ENCODE measurements at regions not wholly inside any gene's neighbourhood (a gene's known extent, or its start where the extent isn't known, plus 50 kb on each side); places are given as distances from the start of the nearest gene placed in this dataset.

DNA sequence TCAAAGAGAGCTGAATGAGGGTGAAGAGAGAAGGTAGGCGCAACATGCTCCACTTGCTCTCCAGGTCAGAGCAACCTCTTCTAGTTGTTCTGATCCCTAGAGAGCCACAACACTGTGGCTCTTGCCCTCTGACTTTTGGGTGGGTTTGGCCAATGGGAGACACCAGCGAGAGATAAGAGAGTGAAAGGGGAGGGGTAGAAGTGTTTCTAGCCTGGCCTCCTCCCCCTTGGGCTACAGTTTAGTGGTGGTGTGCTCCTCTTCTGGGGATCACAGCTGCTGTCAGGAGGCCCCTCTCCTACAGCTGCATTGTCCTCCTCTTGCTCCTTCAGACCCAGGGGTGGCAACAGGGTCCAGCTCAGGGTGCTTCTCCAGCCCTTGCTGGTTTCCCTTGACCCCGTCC, 454.8 kb downstream of the FUT8 start:
- Mint-ChIP-seq H3K36me3 (ENCODE audit: low read depth) (no peaks in the 10 kb centered on the region), H3K4me1 (ENCODE audit: low read depth) (no peaks in the 10 kb centered on the region), H3K4me3 (no peak overlapping the region), H3K27me3 (ENCODE audit: insufficient read depth) (peaks cover 2% of the 10 kb centered on the region; the same call in 1 of the 2 replicates), H3K9me3 (no peaks in the 10 kb centered on the region), H3K27ac (no peak overlapping the region)
- no peak for DNase-seq
- TF ChIP-seq, protein P1, sequence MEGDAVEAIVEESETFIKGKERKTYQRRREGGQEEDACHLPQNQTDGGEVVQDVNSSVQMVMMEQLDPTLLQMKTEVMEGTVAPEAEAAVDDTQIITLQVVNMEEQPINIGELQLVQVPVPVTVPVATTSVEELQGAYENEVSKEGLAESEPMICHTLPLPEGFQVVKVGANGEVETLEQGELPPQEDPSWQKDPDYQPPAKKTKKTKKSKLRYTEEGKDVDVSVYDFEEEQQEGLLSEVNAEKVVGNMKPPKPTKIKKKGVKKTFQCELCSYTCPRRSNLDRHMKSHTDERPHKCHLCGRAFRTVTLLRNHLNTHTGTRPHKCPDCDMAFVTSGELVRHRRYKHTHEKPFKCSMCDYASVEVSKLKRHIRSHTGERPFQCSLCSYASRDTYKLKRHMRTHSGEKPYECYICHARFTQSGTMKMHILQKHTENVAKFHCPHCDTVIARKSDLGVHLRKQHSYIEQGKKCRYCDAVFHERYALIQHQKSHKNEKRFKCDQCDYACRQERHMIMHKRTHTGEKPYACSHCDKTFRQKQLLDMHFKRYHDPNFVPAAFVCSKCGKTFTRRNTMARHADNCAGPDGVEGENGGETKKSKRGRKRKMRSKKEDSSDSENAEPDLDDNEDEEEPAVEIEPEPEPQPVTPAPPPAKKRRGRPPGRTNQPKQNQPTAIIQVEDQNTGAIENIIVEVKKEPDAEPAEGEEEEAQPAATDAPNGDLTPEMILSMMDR (IDR thresholded peaks at IDR 0.05) = no peak

DNA sequence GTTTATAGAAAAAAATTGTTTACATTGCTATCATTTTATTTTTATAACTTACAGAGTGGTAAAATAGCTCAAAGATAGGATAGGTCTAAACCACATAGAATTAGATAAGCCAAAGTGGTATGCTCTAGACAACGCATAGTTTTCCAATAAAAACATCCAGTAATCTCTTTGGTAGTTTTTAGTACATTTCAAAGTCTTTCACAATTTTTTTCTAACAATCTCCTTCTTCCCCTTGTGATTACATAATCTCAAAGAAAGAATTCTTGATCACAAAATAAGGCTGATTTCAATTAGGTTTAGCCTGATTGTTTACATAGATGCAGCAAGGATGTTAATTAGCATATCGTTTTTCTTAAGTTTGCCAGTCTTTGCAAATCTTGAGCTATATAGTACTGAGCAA, 460.0 kb downstream of the FUT8 start:
- H3K4me1 Mint-ChIP-seq (ENCODE audit: low read depth) = no peaks in the 10 kb centered on the region
- DNase-seq = no peak
- no peaks in the 10 kb centered on the region for H3K9me3 Mint-ChIP-seq
- no peaks in the 10 kb centered on the region for H3K36me3 Mint-ChIP-seq (ENCODE audit: low read depth)
- no peak overlapping the region for H3K4me3 Mint-ChIP-seq
- H3K27me3 Mint-ChIP-seq (ENCODE audit: insufficient read depth) = no peaks in the 10 kb centered on the region
- no peak overlapping the region for H3K27ac Mint-ChIP-seq
- TF ChIP-seq, protein P1 (IDR thresholded peaks at IDR 0.05) = no peak

DNA sequence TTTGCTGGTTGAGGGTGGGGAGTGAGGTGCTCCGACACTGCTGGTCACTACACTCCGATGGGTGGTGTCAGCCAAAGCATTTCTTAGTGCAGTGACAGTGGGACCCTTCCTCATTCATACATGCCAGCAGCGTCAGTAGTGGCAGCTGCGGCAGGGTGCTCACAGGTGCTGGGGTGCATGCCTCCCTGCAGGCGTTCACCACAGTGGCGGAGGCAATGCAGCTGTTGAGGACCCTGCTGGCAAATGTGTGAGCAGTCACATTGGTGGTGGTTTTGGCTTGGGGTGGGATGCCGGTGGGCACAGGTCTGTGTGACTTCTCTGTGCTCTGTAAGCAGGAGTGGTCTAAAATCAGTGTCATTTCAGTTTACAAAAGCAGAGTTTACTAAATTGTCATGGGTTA, 464.6 kb downstream of the FUT8 start:
- H3K27ac Mint-ChIP-seq = no peak overlapping the region
- no peaks in the 10 kb centered on the region for H3K27me3 Mint-ChIP-seq (ENCODE audit: insufficient read depth)
- TF ChIP-seq, protein P1 (IDR thresholded peaks at IDR 0.05) = no peak
- peaks cover 12% of the 10 kb centered on the region for H3K4me1 Mint-ChIP-seq (ENCODE audit: low read depth)
- DNase-seq = no peak
- no peaks in the 10 kb centered on the region for H3K9me3 Mint-ChIP-seq
- H3K4me3 Mint-ChIP-seq = no peak overlapping the region
- no peaks in the 10 kb centered on the region for H3K36me3 Mint-ChIP-seq (ENCODE audit: low read depth)

DNA sequence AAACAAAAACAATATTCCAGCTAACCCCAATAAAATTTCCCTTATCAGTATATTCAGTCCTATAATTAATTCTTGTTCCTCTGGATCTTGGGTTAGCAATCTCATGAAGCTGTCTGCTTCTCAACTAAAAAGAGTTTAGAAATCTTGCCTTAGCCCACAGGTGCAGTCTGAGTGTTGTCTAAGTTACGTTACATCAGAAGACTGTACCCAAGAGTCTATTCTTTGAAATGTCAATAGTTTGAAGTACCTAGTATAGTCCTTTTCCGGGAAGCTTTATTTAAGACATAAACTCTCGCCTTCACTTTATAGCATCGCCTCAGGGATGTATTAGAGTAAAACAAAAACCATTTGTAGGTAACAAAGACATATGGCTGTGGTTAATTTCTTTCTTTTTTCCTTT, 465.1 kb downstream of the FUT8 start:
- Mint-ChIP-seq H3K27ac (no peak overlapping the region), H3K36me3 (ENCODE audit: low read depth) (no peaks in the 10 kb centered on the region), H3K27me3 (ENCODE audit: insufficient read depth) (no peaks in the 10 kb centered on the region), H3K4me3 (no peak overlapping the region), H3K9me3 (no peaks in the 10 kb centered on the region), H3K4me1 (ENCODE audit: low read depth) (peaks cover 12% of the 10 kb centered on the region)
- no peak for DNase-seq
- TF ChIP-seq, protein P1 (IDR thresholded peaks at IDR 0.05) = no peak

DNA sequence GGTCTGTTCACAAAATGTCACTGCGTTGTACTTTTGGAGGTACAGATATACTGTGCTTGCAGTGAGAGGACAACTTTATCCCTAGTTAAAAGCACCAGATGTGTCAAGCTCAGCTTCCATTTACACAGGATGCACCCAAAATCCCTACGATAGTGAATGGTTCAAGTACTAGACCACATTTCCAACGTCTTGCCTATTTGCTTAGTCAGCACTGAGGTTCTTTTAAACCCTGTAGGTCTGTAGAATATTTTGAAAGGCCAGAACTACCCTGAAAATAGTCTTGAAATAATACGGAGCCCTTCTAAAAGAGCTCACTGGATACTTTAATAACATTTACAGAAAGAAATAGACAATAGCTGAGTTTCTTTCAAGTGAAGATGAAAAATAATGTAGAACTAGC, 466.1 kb downstream of the FUT8 start:
- Mint-ChIP-seq H3K4me3 (no peak overlapping the region), H3K9me3 (no peaks in the 10 kb centered on the region), H3K4me1 (ENCODE audit: low read depth) (peaks cover 12% of the 10 kb centered on the region), H3K27ac (no peak overlapping the region), H3K36me3 (ENCODE audit: low read depth) (no peaks in the 10 kb centered on the region), H3K27me3 (ENCODE audit: insufficient read depth) (no peaks in the 10 kb centered on the region)
- no peak for DNase-seq
- TF ChIP-seq, protein P1 (IDR thresholded peaks at IDR 0.05) = no peak
